Osteoblast (primary cell): ENCODE measurements at regions not wholly inside any gene's neighbourhood (a gene's known extent, or its start where the extent isn't known, plus 50 kb on each side); places are given as distances from the start of the nearest gene placed in this dataset.

Experiments used
- DNase-seq: peaks from one replicate; pipeline ENCODE4 v3.0.0; 2011; ENCODE audit warnings: low spot score, mixed read lengths; ENCODE audit not compliant: insufficient read length; ENCODE audit errors: missing footprints
- H2AFZ ChIP-seq: 2 replicates; pipeline ENCODE4 v1.6.0; 2011; ENCODE audit warnings: mild to moderate bottlenecking, low read length
- H3K27ac ChIP-seq: 2 replicates; pipeline ENCODE4 v1.5.1; 2011; ENCODE audit warnings: mild to moderate bottlenecking, low read depth, low read length, moderate library complexity
- H3K27me3 ChIP-seq: 2 replicates; pipeline ENCODE4 v1.6.0; 2012; ENCODE audit warnings: mild to moderate bottlenecking, control low read depth, inconsistent platforms, low read length, moderate library complexity; ENCODE audit not compliant: insufficient read depth
- H3K36me3 ChIP-seq: 2 replicates; pipeline ENCODE4 v1.5.1; 2011; ENCODE audit warnings: mild to moderate bottlenecking, low read length, control low read depth, moderate library complexity; ENCODE audit not compliant: insufficient read depth
- H3K4me1 ChIP-seq: 2 replicates; pipeline ENCODE4 v1.5.1; 2011; ENCODE audit warnings: mild to moderate bottlenecking, low read length, control low read depth, moderate library complexity; ENCODE audit not compliant: insufficient read depth
- H3K4me2 ChIP-seq: 2 replicates; pipeline ENCODE4 v1.6.0; 2011; ENCODE audit warnings: mild to moderate bottlenecking, low read length; ENCODE audit not compliant: insufficient read depth
- H3K4me3 ChIP-seq: fragments of 200-600 bp; sonication (generic); 3 replicates; pipeline ENCODE4 v1.5.1; 2012; ENCODE audit warnings: mild to moderate bottlenecking, low read length, inconsistent platforms; ENCODE audit not compliant: insufficient read depth
- H3K79me2 ChIP-seq: 2 replicates; pipeline ENCODE4 v1.6.0; 2012; ENCODE audit warnings: mild to moderate bottlenecking, low read length, control low read depth, inconsistent platforms; ENCODE audit not compliant: insufficient read depth
- H3K9me3 ChIP-seq: 2 replicates; pipeline ENCODE4 v1.5.1; 2011; ENCODE audit warnings: low read depth, low read length, control low read depth
- H4K20me1 ChIP-seq: 2 replicates; pipeline ENCODE4 v1.6.0; 2012; ENCODE audit warnings: mild to moderate bottlenecking, low read length, control low read depth; ENCODE audit not compliant: insufficient read depth
- TF ChIP-seq, protein P1 (sequence below): IDR thresholded peaks from 2 replicates; pipeline ENCODE4 v1.5.1; 2011; ENCODE audit warnings: mild to moderate bottlenecking, low read depth, low read length, moderate library complexity; ENCODE audit errors: extremely low read depth

DNA sequence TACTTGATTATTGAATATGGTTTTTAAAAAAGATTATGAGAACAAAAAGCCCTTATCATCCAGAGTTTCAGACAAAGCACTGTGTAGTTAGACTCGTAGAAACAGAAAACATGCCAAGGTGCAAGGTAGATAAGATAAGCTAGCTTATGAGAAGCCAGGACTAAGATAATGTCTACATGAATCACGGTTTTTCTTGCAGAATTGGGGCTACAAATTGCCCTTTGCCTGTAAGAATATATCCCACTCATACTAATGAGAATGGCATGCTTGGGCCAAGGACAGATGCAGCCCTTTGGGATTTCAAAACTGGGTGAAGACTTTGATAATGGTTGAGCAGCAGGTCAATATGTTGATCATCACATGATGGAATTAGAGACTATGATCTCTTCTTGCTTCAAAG is 165.3 kb upstream of the PREP start:
- Histone ChIP-seq H3K4me2 (no peak overlapping the region), H3K4me3 (no peak overlapping the region), H3K9me3 (no peaks in the 10 kb centered on the region), H3K27me3 (no peaks in the 10 kb centered on the region), H3K79me2 (no peaks in the 10 kb centered on the region), H3K27ac (no peak overlapping the region), H2AFZ (no peak overlapping the region), H4K20me1 (no peaks in the 10 kb centered on the region), H3K36me3 (no peaks in the 10 kb centered on the region), H3K4me1 (peaks cover 22% of the 10 kb centered on the region)
- DNase-seq: no peak
- TF ChIP-seq, protein P1, sequence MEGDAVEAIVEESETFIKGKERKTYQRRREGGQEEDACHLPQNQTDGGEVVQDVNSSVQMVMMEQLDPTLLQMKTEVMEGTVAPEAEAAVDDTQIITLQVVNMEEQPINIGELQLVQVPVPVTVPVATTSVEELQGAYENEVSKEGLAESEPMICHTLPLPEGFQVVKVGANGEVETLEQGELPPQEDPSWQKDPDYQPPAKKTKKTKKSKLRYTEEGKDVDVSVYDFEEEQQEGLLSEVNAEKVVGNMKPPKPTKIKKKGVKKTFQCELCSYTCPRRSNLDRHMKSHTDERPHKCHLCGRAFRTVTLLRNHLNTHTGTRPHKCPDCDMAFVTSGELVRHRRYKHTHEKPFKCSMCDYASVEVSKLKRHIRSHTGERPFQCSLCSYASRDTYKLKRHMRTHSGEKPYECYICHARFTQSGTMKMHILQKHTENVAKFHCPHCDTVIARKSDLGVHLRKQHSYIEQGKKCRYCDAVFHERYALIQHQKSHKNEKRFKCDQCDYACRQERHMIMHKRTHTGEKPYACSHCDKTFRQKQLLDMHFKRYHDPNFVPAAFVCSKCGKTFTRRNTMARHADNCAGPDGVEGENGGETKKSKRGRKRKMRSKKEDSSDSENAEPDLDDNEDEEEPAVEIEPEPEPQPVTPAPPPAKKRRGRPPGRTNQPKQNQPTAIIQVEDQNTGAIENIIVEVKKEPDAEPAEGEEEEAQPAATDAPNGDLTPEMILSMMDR: no peak

DNA sequence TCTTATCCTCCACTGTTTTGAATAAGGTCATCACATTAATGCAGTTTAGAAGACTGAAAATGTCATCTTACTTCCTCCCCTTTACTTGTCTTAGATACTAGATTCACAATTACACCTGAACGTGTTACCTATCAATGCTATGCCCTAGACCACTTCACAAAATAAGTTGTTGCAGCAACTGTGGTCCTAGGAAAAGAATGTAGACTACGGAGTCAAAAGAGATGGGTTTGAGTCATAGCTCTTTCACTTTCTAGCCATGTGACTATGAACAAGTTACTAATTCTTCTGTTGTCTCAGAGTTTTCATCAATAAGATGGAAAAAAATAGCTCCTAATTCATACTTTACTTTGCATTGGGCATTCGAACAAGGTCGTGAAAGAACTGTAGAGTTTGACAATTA is 164.3 kb upstream of the PREP start:
- no peaks in the 10 kb centered on the region for H4K20me1 ChIP-seq
- H3K36me3 ChIP-seq: no peaks in the 10 kb centered on the region
- H3K4me3 ChIP-seq: no peak overlapping the region
- peak overlapping the region; percentile 51 for H3K4me2 ChIP-seq
- H2AFZ ChIP-seq: peak overlapping the region; percentile 25
- DNase-seq: no peak
- H3K27me3 ChIP-seq: no peaks in the 10 kb centered on the region
- TF ChIP-seq, protein P1: no peak
- peaks cover 18% of the 10 kb centered on the region for H3K4me1 ChIP-seq
- H3K9me3 ChIP-seq: peaks cover 2% of the 10 kb centered on the region
- H3K79me2 ChIP-seq: no peaks in the 10 kb centered on the region
- peak overlapping the region; percentile 32 for H3K27ac ChIP-seq

DNA sequence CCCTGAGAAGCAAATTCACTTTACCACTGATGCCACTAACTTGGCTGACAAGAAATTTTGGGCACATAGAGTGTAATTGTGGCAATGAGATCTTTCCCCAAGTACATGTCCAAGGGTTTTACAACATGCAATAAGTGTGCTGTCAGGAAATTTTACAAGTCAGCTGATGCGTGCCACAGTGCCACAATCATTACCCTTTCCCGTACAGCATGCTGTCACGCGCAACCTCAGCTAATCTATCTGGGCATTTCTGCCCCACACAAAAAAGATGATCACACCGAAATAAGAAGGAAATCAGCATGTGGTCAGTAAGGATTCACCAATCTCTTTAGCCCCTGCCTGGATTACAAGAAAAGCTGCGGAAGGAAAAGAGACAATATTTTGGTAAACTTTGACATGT is 163.6 kb upstream of the PREP start:
- peak overlapping the region; percentile 25 for H2AFZ ChIP-seq
- peak overlapping the region; percentile 51 for H3K4me2 ChIP-seq
- no peaks in the 10 kb centered on the region for H3K27me3 ChIP-seq
- peak overlapping the region; percentile 18 for H3K4me3 ChIP-seq
- DNase-seq: no peak
- H3K36me3 ChIP-seq: no peaks in the 10 kb centered on the region
- TF ChIP-seq, protein P1: no peak
- H3K9me3 ChIP-seq: peaks cover 2% of the 10 kb centered on the region
- peak overlapping the region; percentile 32 for H3K27ac ChIP-seq
- H3K79me2 ChIP-seq: no peaks in the 10 kb centered on the region
- peaks cover 18% of the 10 kb centered on the region for H3K4me1 ChIP-seq
- no peaks in the 10 kb centered on the region for H4K20me1 ChIP-seq

DNA sequence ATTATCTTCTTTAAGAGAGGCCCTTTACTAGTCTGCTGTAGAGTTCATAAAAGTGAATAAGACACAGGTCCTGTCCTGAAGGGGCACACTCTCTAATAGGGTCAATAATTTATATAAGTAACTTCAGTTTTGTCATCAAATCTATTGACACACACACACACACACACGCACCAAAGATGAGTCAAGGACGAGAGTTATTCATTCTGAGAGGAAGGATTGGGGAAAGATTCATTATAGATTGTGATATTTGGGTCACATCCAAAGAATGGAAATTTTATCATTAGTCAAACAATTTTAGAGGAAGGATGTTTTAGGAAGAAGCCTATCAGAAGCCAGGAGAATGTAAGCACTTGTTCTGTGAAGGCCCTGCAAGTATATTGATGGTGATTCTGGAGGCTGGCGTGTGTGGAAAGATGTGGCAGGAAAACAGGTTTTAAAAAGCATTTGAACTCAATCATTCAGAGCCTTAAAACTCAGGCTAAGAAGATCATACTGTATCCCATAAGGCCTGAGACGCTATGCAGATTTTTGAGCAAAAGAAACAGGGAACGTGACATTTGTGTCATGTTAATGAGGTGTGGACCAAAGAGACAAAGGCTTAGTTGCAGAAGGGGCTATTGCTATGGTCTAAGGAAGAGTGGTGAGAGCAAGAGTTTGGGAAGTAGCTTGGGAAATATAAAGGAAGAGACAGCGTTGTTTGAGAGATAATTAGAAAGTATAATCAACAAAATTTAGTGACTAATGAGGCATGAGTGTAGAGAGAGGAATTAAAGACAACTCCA is 161.4 kb upstream of the PREP start:
- Histone ChIP-seq H3K9me3 (peaks cover 2% of the 10 kb centered on the region), H3K27ac (no peak overlapping the region), H2AFZ (no peak overlapping the region), H4K20me1 (no peaks in the 10 kb centered on the region), H3K27me3 (no peaks in the 10 kb centered on the region), H3K4me2 (no peak overlapping the region), H3K4me3 (no peak overlapping the region), H3K4me1 (peaks cover 18% of the 10 kb centered on the region), H3K36me3 (no peaks in the 10 kb centered on the region), H3K79me2 (no peaks in the 10 kb centered on the region)
- no peak for DNase-seq
- TF ChIP-seq, protein P1: no peak
